PC-9 (cell line): ENCODE measurements at regions not wholly inside any gene's neighbourhood (a gene's known extent, or its start where the extent isn't known, plus 50 kb on each side); places are given as distances from the start of the nearest gene placed in this dataset.

ENCODE experiments used
- CTCF ChIP-seq: fragments of 200-600 bp; sonication (generic); conservative IDR thresholded peaks from 2 replicates; pipeline ENCODE4 v1.6.1; 2017; ENCODE audit warnings: mixed run types, antibody characterized with exemption, mild to moderate bottlenecking, moderate library complexity
- EZH2 ChIP-seq: fragments of 200-600 bp; sonication (generic); IDR thresholded peaks from 2 replicates; pipeline ENCODE4 v1.8.0; 2017; ENCODE audit warnings: antibody characterized with exemption, low read depth

- TF ChIP-seq CTCF (no peak), EZH2 (no peak)
These were observed 482.7 kb upstream of the SETBP1 start for GRCh38 chr18:44197832-44198611.
